RCC 7860 (cell line): ENCODE measurements at regions not wholly inside any gene's neighbourhood (a gene's known extent, or its start where the extent isn't known, plus 50 kb on each side); places are given as distances from the start of the nearest gene placed in this dataset.
A peak's percentile ranks its signal among the peaks of the same experiment; 100 is the strongest.

Experiments used
- DNase-seq: peaks from one replicate; pipeline ENCODE4 v3.0.0-alpha.2; 2015; ENCODE audit warnings: low spot score
- FAIRE-seq: peaks from 2 replicates; lab custom pipeline; 2012; peaks lifted over from hg19 to GRCh38; lab: Jason Lieb, UNC

DNA sequence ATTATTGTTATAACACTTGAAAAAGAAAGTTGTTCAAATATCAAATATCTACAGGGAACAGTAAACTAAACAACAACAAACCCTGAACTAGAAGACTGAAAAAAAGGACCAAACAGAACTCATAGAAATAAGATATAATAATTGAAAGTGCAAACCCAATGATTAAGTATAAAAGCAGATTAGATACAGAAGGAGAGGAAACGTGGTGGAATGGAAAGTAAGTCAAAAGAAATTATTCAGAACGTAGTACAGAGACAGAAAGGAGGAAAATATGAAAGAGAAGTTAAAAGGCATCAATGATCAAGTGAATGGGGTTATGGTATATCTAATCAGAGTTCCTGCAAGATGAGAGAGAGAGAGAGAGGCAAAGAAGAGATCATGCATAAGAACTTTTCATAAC, 174.2 kb upstream of the DACH1 start:
- FAIRE-seq = no peak
- DNase-seq = no peak

GRCh38 chr13:72039126-72039525, 172.1 kb upstream of the DACH1 start:
- no peak for FAIRE-seq
- DNase-seq = no peak

- FAIRE-seq = no peak
These were observed 163.0 kb upstream of the DACH1 start for GRCh38 chr13:72029981-72030380.

GRCh38 chr13:72025836-72026235, 158.8 kb upstream of the DACH1 start:
- no peak for DNase-seq
- no peak for FAIRE-seq

More at GRCh38 chr13:72029981-72030380, 163.0 kb upstream of the DACH1 start:
- DNase-seq = no peak

DNA sequence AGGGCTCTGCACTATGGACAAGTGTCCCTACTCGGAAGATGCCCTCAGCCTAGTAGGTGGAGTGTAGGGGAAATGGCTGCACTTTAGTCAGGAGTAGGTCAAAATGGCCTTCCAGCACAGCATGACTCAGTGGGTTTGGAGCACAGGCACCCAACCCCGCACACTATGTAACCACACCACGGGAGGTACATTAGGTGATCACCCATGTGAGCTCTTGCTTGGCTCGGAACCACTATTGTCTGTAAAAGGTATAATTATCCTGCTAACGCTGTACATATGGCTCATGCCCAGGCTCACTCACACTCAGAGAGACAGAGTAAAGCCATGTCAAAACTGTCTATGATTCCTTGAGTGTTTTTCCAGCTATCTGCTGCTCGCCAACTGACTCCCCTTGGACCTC, 156.9 kb upstream of the DACH1 start:
- FAIRE-seq (no peak), DNase-seq (no peak)

- FAIRE-seq (no peak), DNase-seq (no peak)
These were observed 138.5 kb upstream of the DACH1 start for GRCh38 chr13:72005455-72005854.

- FAIRE-seq = no peak
- DNase-seq = no peak
These were observed 137.9 kb upstream of the DACH1 start for GRCh38 chr13:72004784-72005374.

DNA sequence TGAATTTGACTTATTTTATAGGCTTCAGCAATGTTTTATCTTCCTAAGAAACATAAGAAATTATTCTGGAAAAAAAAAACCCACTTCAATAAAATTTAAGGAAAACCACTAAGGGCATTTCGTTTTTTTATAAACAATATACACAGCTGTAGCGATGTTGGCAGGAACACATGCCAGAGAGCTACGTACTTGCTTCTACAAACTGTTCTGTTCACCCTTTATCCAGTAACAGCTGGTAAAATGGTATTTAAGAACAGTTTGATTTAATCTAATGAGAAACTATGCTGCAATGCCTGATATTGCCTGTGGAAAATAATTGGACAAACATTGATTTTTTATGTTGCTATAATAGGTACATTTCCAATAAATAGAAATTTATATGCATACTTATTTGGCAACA, 137.2 kb upstream of the DACH1 start:
- no peak for DNase-seq
- FAIRE-seq = no peak

DNA sequence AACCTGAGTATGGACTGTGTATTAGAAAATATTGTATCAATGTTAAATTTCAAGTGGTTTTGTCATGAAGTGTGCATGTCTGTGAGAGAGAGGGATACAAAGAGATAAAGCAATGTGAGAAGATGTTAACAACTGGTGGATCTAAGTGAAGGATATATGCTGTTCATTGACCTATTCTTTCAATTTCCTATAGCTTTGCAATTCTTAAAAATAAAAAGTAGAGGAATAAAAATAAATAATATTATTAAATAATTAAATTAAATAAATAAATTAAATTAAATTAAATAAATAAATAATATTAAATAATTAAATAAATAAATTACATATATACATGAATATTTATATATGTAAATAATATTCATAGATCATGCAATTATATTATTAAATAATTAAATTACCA, 131.2 kb upstream of the DACH1 start:
- no peak for DNase-seq
- peak; percentile 85 for FAIRE-seq

- FAIRE-seq = no peak
- DNase-seq = no peak
These were observed 112.6 kb upstream of the DACH1 start for GRCh38 chr13:71979616-71980015.

DNA sequence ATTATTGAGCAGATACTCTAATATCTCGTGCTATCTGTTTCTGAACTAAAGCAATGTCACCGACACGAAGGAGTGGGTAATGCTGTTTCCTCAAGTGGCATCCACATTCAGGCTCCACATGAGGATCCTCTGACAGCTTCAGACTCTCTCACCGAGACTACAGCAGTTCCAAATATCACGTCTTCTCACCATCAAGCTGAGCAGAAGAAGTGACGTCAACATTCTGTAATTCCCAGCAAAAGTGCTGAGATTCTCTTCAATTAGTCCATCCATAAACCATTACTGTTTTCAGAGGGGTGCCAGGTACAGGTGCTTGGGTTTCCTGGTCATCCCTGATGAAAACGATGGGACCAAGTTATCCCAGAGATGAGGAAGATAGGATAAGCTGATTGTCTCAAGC, 110.0 kb upstream of the DACH1 start:
- FAIRE-seq (no peak), DNase-seq (no peak)

DNA sequence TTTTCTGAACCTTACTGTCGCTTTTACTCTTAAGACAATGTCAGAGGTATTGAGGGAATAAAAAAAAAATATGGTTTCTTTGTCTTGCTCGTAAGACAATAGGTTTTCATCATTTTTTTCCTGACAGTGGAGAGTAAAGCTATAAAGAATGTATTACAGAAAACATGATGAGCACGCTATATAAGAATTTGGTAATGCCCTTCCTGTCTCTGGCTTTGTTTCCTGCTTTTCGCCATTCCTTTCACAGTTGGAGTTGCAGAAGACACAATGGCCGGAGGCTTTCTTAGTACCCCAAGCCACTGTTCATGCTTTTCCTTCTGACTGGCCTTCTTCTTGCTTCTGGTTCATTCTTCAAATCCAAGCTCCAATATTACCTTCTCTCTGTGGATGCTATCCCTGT, 101.0 kb upstream of the DACH1 start:
- no peak for FAIRE-seq
- no peak for DNase-seq

GRCh38 chr13:71964491-71965100, 97.6 kb upstream of the DACH1 start:
- DNase-seq (peak; percentile 9), FAIRE-seq (no peak)

GRCh38 chr13:71962735-71963134, 95.7 kb upstream of the DACH1 start:
- FAIRE-seq = no peak
- no peak for DNase-seq

DNA sequence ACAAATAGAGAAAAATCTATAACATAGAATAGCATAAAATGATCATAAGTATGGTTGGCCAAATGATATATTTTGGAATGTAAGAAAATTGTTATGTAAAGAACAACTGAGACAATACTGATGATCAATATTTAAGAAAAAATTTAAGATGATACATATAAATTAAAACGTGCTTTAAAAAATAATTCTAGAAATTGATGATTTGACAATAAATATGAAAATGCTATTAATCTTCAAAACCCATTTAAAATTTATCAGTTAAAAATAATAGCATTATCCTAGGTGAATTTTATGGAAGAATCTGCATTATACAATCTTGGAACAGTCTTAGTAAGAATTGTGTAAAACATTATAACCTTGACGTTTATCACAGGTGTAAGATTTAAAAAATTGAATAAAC, 95.1 kb upstream of the DACH1 start:
- no peak for FAIRE-seq

DNA sequence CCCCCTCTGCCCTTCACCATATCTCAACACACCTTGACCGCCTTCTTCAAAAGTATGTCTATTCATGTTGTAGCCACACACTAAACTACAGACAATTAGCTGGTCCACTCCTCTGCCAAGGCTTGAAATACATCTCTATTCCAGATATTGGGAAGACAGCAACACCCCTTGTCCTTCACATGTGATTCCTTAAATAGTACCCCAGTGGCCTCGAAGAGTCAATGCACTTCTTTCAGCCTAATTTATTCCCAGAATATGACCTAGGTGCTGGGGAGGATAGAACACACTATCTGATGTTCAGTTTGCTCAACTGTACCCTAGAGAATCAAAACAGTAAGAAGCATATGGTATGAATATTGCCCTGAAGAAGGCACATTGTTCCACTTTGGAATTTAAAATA, 82.4 kb upstream of the DACH1 start:
- FAIRE-seq = no peak

More for the DNA sequence above, 95.1 kb upstream of the DACH1 start:
- no peak for DNase-seq

GRCh38 chr13:71939186-71939585, 72.2 kb upstream of the DACH1 start:
- FAIRE-seq = no peak
- DNase-seq = no peak

More for the DNA sequence above, 82.4 kb upstream of the DACH1 start:
- DNase-seq = no peak

DNA sequence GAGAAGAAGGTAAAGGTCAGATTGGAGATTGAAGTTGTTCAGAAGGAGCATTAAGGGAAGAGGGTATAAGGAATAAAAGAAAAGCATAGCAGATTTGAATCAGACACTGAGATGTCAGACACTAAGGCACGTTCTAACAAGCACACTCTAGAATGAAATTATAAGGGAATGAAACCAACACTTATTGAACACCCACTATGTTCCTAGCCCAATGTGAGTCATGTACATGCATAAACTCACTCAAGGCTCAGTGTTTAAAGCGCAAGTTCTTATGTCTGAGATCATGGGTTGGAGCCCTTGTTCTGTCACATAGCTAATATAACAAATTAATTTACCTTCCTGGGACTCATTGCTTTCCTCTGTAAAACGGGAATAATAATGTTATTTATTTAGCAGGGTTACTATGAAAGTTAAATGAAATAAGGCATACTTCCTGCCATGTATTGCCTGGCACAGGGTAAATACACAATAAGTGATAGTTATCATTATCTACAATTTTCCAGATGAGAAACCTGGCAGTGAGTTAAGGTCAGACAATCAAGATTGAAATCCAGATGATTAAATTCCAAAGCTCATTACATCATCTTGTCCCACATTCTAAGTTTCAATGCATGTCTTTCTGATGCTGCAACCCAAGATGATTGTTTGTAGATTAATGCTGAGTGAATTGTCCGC, 68.3 kb upstream of the DACH1 start:
- DNase-seq (no peak), FAIRE-seq (no peak)

DNA sequence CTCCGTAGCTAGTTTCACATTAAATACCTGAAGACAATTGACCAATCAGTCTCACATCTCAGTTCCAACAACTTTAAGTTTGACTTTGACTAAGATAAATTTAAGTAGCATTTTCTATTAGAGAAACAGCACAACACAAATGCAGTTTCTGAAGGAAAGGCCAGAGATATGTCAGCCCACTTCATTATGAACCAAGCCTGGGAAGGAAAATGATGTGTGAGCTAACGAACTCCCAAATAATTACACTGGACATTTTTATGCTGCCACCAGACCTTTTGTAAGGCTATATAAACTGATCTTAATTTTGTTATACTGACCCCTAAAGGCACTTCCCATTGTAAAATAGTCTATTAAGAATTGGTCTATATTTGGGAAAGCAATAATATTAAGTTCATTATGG, 57.9 kb upstream of the DACH1 start:
- FAIRE-seq (no peak), DNase-seq (no peak)

DNA sequence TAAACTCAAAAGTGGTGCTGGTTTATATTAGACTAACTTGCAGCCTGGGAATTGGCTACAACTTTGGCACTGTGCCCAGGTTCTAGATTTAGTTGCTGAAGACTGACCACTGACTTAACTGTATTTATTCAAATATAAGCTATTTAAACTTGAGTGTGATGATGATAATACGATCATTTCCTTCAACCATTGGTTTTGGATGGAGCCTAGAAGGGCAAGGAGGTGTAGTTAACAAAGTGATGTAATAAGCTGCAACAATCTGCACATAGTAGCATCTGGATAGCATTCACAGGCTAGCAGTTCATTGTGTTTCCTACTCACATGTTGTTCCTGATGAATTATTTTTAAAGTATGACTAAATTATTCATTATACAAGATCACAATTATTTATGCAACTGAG, 55.2 kb upstream of the DACH1 start:
- no peak for DNase-seq
- no peak for FAIRE-seq
